Stimulated activated CD8-positive, alpha-beta memory T cell treated with anti-CD3 and anti-CD28 coated beads, Interleukin-2, amount 100 ng/mL, for 48 hours (primary cell): ENCODE measurements at regions not wholly inside any gene's neighbourhood (a gene's known extent, or its start where the extent isn't known, plus 50 kb on each side); places are given as distances from the start of the nearest gene placed in this dataset.

Experiments
- DNase-seq, 2 donors: peaks; one replicate each; pipeline ENCODE4 v3.0.0-alpha.2; 2020; ENCODE audit warnings: low read depth in 2 of 2

GRCh38 chr20:63128367-63128766, 87.6 kb downstream of the YTHDF1 start:
- DNase-seq, result no peak

GRCh38 chr20:63127700-63128364, 88.1 kb downstream of the YTHDF1 start:
- no peak for DNase-seq

- no peak for DNase-seq
These were observed 88.8 kb downstream of the YTHDF1 start for GRCh38 chr20:63126876-63127699.

- DNase-seq, result no peak
These were observed 89.9 kb downstream of the YTHDF1 start for GRCh38 chr20:63125838-63126601.

- no peak for DNase-seq
These were observed 90.4 kb downstream of the YTHDF1 start for GRCh38 chr20:63125581-63125837.

DNA sequence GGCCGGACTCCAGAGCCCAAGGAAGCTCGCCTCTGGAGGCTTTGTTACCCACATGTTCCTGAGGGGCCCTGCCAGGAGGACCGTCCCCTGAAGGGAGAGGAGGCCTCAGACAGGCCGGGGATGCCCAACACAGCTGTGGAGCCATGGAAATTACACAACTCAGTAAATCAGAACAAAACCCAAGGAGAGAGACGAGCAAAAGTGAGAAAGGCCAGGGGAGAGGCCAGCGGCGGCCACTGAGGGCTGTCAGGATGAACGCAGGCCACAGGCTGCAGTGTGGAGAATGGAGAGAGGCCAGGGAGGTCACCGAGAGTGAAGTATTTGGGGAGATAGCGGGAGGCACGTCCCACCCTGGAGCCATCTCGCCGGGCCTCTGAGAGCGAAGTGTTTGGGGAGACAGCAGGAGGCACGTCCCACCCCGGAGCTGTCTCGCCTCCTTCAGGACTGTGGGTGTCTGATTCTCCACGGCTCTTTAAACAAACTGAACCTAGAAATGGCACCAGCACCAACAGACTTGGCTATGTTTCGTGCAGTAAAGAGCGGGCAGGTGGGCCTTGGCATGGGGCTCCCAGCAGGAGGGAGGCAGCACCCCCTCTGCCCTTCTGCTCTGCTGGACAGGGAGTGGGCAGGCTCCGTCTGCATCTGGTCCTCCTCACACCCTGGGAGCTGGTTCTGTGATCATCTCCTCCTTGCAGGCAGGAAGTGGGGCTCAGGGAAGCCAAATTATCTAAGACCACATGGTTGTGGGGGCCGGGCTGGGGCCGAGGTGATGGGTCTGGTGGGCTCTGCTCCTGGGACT, 91.0 kb downstream of the YTHDF1 start:
- no peak for DNase-seq

DNA sequence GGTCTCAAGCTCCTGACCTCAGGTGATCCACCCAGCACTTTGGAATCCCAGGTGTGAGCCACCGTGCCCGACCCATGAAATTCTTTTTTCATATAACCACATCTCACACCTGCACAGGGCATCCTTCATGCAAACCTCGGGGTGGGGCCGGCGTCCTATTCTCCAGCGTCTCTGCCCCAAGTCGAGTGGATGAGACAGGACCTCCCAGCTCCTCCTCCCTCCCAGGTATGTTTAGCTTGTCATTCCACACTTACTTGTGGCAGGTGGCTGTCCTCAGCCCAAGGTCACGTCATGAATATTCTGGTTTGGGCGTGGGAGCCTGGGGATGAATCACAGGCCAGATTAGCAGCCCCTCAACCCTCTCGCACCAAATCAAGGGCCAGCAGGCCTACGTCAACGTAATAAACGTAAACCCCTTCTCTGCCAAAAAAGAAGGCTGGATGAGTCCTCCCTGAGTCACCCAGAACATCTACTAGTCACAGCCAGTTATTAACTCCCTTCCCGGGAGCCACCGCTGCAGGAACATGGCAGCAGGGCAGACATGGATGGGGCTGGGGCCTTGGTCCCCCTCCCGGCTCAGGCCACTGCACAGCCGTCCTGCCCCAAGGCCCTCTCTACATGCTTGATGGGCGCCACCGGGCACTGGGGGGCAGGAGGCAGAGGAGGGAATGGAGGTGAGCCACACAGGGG, 91.7 kb downstream of the YTHDF1 start:
- no peak for DNase-seq

DNA sequence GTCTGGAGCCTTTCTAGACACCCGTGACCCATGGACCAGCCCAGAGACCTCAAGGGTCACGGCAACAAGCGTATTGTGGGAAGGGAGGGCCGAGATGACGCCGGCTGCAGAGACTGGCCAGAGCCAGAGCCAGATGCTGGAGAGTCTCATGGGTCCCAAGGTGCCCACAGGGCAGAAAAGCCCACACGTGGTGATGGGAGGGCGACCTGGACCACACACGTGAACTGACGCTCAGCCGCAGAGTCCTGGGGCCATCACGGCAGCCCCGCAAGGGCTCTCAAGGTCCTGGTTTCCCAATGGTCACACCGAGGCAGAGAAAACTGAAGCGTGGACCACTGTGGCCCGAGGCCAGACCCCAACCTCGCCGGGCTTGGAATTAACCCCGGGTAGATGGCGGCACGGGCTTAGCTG, 92.6 kb downstream of the YTHDF1 start:
- no peak for DNase-seq

DNA sequence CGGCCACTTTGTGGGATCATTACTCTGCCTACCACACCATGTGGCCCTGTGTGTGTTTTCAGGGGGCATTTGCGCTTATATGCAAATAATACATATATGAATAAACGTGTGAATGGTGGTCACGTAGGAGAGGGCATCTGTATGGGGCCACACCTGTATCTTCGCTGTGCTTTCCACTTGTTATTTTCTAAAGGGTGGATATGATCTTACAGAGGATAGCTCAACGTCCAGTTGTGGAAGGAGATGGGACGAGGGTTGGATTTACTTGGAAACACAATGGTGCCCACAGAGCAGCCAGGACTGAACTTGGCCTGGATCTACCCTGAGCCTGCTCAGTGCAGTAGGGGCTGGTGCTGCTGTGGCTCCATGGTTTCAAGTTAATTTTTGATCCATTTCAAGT, 93.3 kb downstream of the YTHDF1 start:
- no peak for DNase-seq

DNA sequence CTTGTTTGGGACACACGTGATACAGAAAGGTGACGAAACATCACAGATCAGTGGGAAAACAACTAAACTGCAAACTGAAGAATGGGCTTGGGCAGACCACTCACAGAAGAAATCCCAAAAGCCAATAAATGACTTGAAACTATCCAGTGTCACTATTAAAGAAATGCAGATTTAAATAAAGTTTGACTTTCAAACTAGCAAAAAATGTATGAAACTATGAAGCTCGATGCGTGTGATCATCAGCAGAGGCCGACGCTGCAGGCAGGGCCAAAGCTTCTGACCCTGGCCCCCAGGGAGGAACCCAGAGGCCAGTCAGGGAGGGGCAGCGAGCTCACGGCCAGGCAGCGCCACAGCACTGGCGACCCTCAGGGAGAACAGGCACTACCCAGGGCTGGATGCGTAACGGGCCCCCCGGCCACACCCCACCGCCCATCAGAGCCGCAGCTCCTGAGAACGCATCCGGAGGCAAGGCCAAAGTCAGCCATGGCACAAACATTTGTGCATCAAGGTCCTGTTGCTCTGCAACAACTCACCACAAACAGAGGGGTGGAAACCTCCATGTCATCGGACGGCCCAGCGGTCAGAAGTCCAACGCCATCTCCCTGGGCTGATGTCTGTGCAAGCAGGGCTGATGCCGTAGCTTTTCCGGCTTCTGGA, 94.1 kb downstream of the YTHDF1 start:
- DNase-seq, result no peak

GRCh38 chr20:63121246-63121645, 94.7 kb downstream of the YTHDF1 start:
- DNase-seq, result no peak

DNA sequence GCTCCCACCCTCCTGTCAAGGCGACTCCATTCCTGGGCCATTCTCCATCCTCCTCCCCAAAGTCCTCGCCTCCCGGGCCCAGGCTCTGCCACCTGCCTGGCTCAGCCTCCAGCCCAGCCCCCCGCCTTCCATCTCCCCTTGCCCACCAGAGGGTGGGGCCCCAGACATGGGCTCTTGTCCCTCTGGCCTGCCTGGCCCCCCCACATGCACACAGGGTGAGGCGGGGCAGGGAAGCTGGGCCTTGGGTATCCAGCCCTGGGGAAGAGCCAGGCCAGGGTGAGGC, 95.2 kb downstream of the YTHDF1 start:
- DNase-seq, result no peak

- DNase-seq, result no peak
These were observed 95.7 kb downstream of the YTHDF1 start for GRCh38 chr20:63119963-63120807.

DNA sequence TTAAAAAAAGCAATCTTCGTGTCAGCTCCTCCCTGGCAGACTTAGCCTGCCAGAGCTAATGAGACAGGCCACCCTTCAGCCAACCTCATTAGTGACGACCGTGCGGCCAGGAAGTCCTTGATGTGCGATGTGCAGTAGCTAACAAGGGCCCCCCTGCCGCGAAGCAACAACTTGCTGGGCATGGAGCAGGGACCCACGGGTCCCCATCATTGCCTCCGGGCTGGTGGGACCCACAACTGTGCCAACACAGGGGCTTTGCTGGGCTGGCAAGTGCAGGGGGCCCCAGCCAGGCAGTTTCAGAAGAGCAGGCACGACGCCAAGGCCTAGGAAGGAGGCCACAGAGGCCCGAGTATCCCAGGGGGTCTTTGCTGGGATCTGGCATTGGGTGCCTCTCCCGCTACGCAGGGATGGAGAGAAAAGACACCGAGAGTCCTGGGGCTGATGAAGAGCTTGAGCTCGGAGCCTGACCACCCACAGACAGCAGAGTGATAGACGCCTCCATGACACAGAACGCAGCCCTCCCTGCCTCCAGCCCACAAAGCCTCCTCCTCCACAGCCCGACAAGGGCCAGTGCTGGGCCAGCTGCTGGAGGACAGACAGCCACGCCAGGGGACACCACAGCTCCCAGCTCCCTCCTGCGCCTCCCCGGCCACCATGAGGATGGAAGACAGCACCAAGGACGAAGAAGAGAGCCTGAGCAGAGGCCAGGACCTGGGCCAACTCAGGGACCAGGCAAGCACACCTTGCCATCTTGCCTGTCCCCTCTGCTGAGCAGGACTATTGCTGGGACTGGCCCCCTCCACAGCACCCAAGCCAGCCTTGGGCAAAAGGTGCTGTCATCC, 96.6 kb downstream of the YTHDF1 start:
- DNase-seq, result no peak

- DNase-seq, result no peak
These were observed 97.4 kb downstream of the YTHDF1 start for GRCh38 chr20:63118303-63119120.

DNA sequence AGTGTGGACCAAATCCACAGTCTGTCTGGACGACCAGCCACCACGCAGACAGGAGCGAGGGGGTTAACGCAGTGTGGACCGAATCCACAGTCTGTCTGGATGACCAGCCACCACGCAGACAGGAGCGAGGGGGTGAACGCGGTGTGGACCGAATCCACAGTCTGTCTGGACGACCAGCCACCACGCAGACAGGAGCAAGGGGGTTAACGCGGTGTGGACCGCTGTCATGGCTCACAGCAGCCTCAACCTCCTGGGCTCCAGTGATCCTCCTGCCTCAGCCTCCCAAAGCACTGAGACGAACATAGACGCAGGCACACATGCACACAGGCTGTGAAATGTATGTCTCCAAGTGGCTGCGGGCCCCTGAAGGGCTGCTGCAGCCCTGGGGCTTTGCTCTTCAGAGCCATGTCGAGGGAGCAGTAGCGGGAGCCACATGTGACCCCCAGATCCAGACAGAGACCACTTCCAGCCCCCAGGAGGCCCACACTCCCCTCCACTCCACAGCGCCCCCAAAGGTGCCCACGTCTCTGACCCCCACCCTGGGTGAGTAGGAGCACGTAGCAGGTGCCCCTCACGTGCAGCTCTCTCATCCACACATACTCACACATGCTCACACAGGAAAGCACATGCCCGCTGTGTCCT, 98.1 kb downstream of the YTHDF1 start:
- DNase-seq, result no peak

DNA sequence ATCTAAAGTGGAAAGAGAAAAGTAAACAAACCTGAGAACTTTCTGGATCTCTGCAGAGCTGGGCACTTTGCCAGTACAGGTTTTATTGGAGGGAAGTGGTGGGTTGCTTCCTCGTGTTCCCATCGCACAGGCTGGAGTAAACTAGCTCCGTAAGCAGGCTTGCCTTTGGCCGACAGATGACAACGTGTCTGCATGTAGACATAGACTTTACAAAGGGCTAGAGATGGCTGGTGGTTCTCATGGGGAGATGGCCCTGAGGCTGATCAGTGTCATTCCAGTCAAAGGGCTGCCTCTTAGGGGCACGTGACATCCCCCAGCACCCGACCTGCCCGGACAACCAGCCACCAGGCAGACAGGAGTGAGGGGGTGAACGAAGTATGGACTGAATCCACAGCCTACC, 98.8 kb downstream of the YTHDF1 start:
- no peak for DNase-seq
